ENCODE measurements at regions not wholly inside any gene's neighbourhood (a gene's known extent, or its start where the extent isn't known, plus 50 kb on each side); places are given as distances from the start of the nearest gene placed in this dataset.

- TF ChIP-seq CTCF (IDR thresholded peaks at IDR 0.05), result no peak
- no peak for TF ChIP-seq POLR2A (IDR thresholded peaks at IDR 0.05)
These were observed 350.4 kb upstream of the FOXK1 start for GRCh38 chr7:4331711-4332110.

Data from ovary (tissue), 3 donors.